SU-DHL-6 (cell line): ENCODE measurements at regions not wholly inside any gene's neighbourhood (a gene's known extent, or its start where the extent isn't known, plus 50 kb on each side); places are given as distances from the start of the nearest gene placed in this dataset.

Experiments used
- H2AFZ ChIP-seq: fragments of 200-600 bp; sonication (generic); 2 replicates; pipeline ENCODE4 v1.6.1; 2014; ENCODE audit warnings: low read depth, mild to moderate bottlenecking, moderate library complexity, mixed read lengths, antibody characterized with exemption, low read length; ENCODE audit not compliant: severe bottlenecking
- H3F3A ChIP-seq: fragments of 200-600 bp; shearing (Covaris generic); 2 replicates; pipeline ENCODE4 v1.6.0; 2016; ENCODE audit warnings: antibody characterized with exemption, mild to moderate bottlenecking; ENCODE audit not compliant: insufficient read depth
- H3K27ac ChIP-seq: fragments of 200-600 bp; sonication (generic); 2 replicates; pipeline ENCODE4 v1.5.1; 2016; ENCODE audit warnings: low read depth, mild to moderate bottlenecking, low read length, moderate library complexity, mixed read lengths
- H3K27me3 ChIP-seq: fragments of 200-600 bp; sonication (generic), shearing (Covaris generic); 2 replicates; pipeline ENCODE4 v1.6.0; 2014; ENCODE audit warnings: mild to moderate bottlenecking, low read length
- H3K36me3 ChIP-seq: fragments of 200-600 bp; sonication (generic); 2 replicates; pipeline ENCODE4 v1.6.1; 2014; ENCODE audit warnings: mild to moderate bottlenecking, low read length, mixed read lengths
- H3K4me2 ChIP-seq: fragments of 300-600, 200-600 bp; shearing (Covaris generic), sonication (generic); 2 replicates; pipeline ENCODE4 v1.6.0; 2014; ENCODE audit warnings: low read length, low read depth, mild to moderate bottlenecking; ENCODE audit not compliant: poor library complexity, severe bottlenecking
- H3K4me3 ChIP-seq: fragments of 200-600 bp; sonication (generic); 2 replicates; pipeline ENCODE4 v1.5.1; 2014; ENCODE audit warnings: antibody characterized with exemption, low read length, mild to moderate bottlenecking, mixed read lengths; ENCODE audit not compliant: insufficient read depth, poor library complexity, severe bottlenecking
- H3K79me2 ChIP-seq: fragments of 200-600 bp; sonication (generic); 2 replicates; pipeline ENCODE4 v1.6.1; 2014; ENCODE audit warnings: mild to moderate bottlenecking, low read length, moderate library complexity; ENCODE audit not compliant: insufficient read depth
- H3K9ac ChIP-seq: fragments of 200-600 bp; sonication (generic); 2 replicates; pipeline ENCODE4 v1.7.0; 2014; ENCODE audit warnings: mild to moderate bottlenecking, low read length
- H3K9me2 ChIP-seq: fragments of 200-600 bp; sonication (generic); replicated peaks from 2 replicates; pipeline ENCODE4 v1.6.1; 2014; ENCODE audit warnings: low read length; ENCODE audit not compliant: insufficient read depth
- H3K9me3 ChIP-seq: fragments of 200-600 bp; sonication (generic); 2 replicates; pipeline ENCODE4 v1.6.1; 2014; ENCODE audit warnings: low read length, mixed read lengths; ENCODE audit not compliant: insufficient read depth
- H4K20me1 ChIP-seq: fragments of 200-600 bp; sonication (generic); 2 replicates; pipeline ENCODE4 v1.6.1; 2014; ENCODE audit warnings: low read depth, mild to moderate bottlenecking, antibody characterized with exemption, low read length, moderate library complexity, mixed read lengths
- EZH2phosphoT487 ChIP-seq: fragments of 200-600 bp; sonication (generic), shearing (Covaris generic); conservative IDR thresholded peaks from 2 replicates; pipeline ENCODE4 v1.6.1; 2018; ENCODE audit warnings: mild to moderate bottlenecking, antibody characterized with exemption, low read length, moderate library complexity, mixed read lengths
- TF ChIP-seq, protein P1 (sequence below): fragments of 200-600 bp; sonication (generic); IDR thresholded peaks from one replicate; pipeline ENCODE4 v1.5.1; 2017; ENCODE audit warnings: antibody characterized with exemption, mild to moderate bottlenecking, low read length, moderate library complexity; ENCODE audit not compliant: insufficient read depth, poor library complexity, severe bottlenecking

DNA sequence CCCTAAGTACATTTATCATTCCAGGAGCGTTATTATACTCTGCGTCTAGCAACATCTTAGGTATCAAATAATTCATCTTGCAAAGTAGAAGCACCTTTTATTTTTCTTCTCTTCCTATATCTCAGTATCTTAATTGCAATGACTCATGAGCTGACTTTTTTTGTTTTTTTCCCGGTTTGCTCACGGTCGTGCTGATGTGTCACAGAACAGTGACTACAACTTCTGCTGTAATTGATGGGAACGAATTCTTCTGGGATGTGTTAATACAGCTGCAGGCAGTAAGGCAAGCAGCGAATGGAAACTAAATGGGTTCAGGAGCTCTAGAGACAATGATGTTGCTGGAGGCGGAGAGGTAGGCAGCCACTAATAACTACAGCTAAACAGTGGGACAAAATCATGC, 89.8 kb upstream of the TMPRSS15 start:
- Histone ChIP-seq H3K9ac (no peak overlapping the region), H3K27me3 (no peaks in the 10 kb centered on the region), H3F3A (no peaks in the 10 kb centered on the region), H3K9me2 (no peaks in the 10 kb centered on the region), H3K79me2 (no peaks in the 10 kb centered on the region), H3K4me2 (no peak overlapping the region), H3K36me3 (no peaks in the 10 kb centered on the region), H3K9me3 (no peaks in the 10 kb centered on the region), H4K20me1 (no peaks in the 10 kb centered on the region), H3K27ac (no peak overlapping the region), H2AFZ (no peak overlapping the region), H3K4me3 (no peak overlapping the region)
- TF ChIP-seq EZH2phosphoT487 = no peak
- TF ChIP-seq, protein P1, sequence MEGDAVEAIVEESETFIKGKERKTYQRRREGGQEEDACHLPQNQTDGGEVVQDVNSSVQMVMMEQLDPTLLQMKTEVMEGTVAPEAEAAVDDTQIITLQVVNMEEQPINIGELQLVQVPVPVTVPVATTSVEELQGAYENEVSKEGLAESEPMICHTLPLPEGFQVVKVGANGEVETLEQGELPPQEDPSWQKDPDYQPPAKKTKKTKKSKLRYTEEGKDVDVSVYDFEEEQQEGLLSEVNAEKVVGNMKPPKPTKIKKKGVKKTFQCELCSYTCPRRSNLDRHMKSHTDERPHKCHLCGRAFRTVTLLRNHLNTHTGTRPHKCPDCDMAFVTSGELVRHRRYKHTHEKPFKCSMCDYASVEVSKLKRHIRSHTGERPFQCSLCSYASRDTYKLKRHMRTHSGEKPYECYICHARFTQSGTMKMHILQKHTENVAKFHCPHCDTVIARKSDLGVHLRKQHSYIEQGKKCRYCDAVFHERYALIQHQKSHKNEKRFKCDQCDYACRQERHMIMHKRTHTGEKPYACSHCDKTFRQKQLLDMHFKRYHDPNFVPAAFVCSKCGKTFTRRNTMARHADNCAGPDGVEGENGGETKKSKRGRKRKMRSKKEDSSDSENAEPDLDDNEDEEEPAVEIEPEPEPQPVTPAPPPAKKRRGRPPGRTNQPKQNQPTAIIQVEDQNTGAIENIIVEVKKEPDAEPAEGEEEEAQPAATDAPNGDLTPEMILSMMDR = no peak

DNA sequence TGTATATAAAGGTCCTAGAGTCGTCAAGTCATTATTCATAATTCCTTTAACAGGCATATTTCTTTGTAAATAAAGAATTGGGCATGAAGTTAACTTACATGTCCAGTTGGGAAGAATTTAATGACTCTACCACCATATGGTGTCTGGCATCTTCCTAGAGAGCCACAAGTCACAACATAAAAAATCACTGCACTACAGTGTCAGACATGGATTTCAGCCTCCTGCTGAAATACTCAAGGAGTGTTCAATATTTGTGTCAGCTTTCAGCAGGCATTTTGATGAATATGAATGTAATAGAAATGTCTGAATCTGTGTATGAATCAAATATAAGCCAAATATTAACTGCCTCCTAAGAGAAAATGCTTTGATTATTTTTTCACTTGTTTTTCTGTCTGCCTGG, 91.9 kb upstream of the TMPRSS15 start:
- H3K27me3 ChIP-seq = no peaks in the 10 kb centered on the region
- H2AFZ ChIP-seq = no peak overlapping the region
- H3K9me3 ChIP-seq = no peaks in the 10 kb centered on the region
- H3K9me2 ChIP-seq = no peaks in the 10 kb centered on the region
- H3K4me2 ChIP-seq = no peak overlapping the region
- no peaks in the 10 kb centered on the region for H3K36me3 ChIP-seq
- H3F3A ChIP-seq = no peaks in the 10 kb centered on the region
- H3K9ac ChIP-seq = no peak overlapping the region
- H4K20me1 ChIP-seq = no peaks in the 10 kb centered on the region
- no peak overlapping the region for H3K27ac ChIP-seq
- H3K79me2 ChIP-seq = no peaks in the 10 kb centered on the region
- TF ChIP-seq, protein P1 = no peak
- TF ChIP-seq EZH2phosphoT487 = no peak
- H3K4me3 ChIP-seq = no peak overlapping the region

DNA sequence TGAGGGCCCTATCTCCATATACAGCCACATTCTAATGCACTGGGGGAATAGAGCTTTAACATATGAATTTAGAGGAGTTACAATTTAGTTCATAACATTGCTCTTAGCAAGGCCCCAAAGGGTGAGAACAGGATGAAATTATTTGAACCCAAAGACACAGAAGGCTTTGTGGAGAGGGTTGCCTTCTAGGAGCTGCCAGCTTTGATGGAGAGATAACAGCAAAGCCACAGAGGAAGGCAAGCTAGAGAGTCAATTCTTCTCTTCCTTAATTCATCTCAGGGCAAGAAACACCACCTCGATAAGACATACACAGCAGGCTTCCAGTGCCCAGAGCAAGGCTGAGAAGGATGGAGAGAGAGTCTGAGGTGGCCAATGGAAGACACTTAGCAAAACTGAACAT, 94.8 kb upstream of the TMPRSS15 start:
- Histone ChIP-seq H3K4me2 (no peak overlapping the region), H3K36me3 (no peaks in the 10 kb centered on the region), H3K27me3 (no peaks in the 10 kb centered on the region), H3K79me2 (no peaks in the 10 kb centered on the region), H3K9me2 (no peaks in the 10 kb centered on the region), H4K20me1 (no peaks in the 10 kb centered on the region), H3K9me3 (no peaks in the 10 kb centered on the region), H3K4me3 (no peak overlapping the region), H2AFZ (peak overlapping the region; percentile 47), H3K27ac (no peak overlapping the region), H3K9ac (no peak overlapping the region), H3F3A (no peaks in the 10 kb centered on the region)
- no peak for TF ChIP-seq EZH2phosphoT487
- TF ChIP-seq, protein P1 = no peak
